Stimulated activated CD4-positive, alpha-beta T cell treated with anti-CD3 and anti-CD28 coated beads, Interleukin-15, amount 100 ng/mL, for 1 hour (primary cell): ENCODE measurements at regions not wholly inside any gene's neighbourhood (a gene's known extent, or its start where the extent isn't known, plus 50 kb on each side); places are given as distances from the start of the nearest gene placed in this dataset.

Source experiments
- DNase-seq, 2 donors: peaks; one replicate each; pipeline ENCODE4 v3.0.0-alpha.2; 2020; ENCODE audit warnings: low read depth in 1 of 2, low spot score in 1 of 2

DNA sequence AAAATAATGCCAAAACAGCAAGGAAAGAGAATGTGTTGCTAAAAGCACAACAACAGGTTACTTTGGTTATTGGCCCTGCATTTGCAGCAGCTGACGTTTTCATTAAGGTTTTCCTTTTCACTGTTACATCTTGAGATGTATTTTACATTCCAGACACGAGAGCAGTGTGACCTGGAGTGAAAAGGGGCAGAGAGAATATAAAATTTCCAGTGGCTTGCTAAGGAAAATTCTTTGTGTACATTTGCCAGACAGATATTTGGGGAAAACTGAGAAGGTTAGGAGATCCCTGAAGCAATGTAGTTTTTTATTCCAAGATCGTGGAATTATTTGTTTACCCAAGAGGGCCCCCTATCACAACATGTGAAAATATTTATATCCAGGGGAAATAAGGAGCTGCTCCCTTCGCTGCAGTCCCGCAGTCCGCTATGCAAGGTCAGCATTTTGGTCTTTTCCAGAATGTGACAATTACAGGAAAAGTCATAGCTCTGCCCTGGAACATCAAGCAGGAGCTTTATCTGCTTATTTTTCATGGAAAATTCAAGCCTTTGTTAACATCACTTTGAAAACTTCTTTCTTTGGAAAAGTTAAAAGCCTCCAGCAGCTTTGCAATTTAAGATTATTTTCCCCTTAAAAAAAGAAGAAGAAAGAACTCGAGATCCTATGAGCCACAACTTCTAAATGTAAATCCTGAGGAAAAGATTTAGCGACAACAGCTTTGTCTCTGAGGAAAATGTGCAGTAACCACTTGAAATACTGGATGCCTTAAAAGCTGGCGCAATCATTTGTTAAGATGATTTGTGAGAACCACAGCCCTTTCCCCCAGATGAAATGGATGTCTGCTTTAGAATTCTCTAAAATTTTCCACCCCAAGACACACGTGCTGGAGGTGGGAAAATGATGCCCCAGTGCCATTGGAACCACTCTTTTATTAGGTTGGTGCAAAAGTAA, 256.4 kb upstream of the TPM1 start:
- DNase-seq = no peak

DNA sequence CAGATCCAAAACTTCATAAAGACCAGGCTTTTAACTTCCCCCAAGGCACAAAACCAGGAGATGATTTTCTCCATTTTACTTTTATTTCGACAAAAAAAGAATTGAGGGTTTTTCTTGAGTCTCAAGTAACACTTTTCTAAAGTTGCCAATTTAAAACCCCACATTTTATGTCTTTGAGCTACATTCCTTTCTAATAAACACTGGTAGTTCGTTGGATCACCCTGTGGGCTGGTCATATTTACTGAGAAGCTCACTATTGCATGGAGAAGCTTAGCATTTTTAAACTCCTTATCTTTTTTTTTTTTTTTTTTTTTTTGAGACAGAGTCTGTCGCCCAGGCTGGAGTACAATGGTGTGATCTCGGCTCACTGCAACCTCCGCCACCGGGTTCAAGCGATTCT, 255.1 kb upstream of the TPM1 start:
- no peak for DNase-seq

DNA sequence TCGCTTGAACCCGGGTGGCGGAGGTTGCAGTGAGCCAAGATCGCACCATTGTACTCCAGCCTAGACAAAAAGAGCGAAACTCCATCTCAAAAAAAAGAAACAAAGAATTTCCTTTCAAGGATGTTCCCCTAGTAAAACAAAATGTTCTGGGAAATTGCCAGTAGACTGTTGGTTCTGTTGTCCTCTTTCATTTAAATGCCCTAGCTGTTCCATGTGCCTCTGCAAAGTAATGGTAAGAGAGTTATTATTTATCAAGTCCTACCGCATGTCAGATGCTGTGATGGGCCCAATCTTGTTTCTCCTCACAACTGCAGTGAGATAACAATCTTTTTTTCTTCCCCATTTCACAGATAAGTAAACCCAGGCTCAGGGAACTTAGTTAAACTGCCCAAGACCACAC, 254.3 kb upstream of the TPM1 start:
- DNase-seq = no peak

DNA sequence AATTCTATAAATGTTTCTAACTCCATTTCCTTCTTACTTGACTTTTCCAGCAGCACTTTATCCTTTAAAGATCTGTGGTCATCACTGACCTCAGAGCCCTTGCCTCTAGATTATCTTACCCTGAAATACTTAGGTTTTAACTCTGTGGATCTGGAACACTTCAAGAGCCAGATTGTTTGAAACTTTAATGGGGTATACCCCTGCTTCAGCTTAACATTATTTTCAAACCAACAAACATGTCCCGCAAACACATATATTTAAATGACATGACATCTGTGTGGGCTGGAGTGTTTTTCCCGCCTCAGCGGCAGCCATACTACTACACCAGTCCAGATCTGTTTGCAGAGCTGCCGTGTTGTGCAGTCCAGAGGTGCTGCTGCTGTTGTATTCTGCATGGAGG, 252.0 kb upstream of the TPM1 start:
- DNase-seq = no peak

DNA sequence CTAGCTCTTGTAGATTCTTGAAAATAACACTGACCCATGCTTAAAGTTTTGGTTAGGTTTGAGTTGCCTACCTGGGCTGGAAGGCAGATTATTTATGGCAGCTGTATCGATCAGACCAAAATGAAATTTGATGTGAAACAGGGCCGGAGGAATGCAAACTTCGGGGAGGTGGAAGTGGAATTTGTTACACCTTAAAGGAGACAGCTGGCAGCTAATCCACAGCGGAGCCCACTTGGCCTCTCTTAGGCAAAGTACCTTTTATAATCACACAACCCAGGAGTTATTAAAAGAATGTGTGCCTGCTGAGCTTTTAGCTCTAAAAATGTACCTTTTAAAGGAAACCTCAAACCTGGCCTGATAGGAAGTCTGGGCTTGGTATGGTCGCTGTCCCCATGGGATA, 250.9 kb upstream of the TPM1 start:
- DNase-seq = no peak

DNA sequence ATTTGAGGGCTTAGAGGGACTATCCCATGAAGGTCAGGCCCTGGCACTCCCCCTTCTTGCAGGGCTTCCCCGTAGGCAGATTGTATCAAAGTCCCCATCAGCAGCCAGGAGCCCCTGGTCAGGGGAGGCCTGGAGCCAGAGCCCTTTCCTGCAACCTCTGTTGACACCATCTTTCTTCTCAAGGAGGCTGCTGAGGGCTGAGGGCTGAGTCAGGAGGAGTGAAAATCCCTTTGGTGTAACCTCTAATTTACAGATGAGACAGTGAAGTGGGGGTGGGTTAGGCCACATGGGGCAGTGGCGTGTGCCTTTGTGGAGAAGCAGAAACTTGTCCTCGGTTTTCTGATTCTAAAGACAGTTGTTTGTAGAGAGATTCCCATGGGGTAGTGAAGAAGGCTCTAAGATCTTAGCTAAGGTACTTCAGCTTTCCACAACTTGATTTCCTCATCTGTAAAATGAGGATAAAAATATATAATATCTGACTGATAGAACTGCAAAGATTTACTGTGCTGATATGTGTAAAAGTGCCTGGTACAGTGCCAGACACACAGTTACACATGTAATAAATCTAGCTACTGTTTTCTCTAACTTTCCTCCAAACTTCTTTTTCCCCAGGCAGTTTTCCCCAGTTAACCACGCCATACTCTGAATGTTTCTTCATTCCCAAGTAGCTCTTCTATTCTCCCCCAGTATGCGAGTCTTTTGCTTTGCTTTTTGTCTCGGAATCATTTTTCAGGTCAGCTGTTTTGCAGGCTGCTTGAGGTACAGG, 249.4 kb upstream of the TPM1 start:
- no peak for DNase-seq

DNA sequence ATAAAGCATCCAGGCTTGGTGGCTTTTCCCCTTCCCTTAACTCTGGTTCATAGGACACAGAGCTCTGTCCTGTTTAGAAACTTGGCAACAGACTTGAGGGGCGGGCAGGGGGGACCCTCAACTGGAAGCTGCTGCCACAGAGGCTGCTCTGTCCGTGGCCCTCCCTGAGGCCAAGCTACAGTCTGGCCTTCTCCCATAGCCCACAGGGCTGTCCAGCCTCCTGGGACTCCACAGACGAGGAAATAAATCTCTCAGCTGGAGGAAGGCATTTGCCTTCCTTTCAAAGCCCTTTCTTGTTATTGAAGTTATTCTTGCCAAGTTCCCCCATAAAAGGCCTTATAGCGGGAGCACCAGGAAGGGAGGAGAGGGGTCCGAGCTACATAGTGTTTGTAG, 248.8 kb upstream of the TPM1 start:
- no peak for DNase-seq

DNA sequence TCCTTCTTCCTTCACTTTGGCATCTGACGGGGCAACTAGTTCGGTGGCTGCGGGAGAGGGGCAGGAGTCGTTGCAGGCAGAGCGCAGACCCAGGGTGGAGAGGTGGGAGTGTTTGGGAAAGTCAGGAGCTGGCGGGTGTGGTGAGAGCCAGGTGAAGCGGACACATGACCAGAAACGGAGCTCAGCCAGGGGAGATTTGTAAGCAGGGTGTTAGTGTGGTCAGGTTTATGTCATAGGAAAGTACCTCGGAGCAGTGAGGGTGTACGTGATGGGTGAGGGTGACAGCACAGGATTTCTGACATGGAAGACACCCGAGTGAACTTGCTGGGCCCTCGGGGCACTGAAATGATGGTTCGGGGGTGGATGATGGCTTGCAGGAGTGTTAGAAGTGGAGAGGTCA, 247.4 kb upstream of the TPM1 start:
- DNase-seq = no peak

DNA sequence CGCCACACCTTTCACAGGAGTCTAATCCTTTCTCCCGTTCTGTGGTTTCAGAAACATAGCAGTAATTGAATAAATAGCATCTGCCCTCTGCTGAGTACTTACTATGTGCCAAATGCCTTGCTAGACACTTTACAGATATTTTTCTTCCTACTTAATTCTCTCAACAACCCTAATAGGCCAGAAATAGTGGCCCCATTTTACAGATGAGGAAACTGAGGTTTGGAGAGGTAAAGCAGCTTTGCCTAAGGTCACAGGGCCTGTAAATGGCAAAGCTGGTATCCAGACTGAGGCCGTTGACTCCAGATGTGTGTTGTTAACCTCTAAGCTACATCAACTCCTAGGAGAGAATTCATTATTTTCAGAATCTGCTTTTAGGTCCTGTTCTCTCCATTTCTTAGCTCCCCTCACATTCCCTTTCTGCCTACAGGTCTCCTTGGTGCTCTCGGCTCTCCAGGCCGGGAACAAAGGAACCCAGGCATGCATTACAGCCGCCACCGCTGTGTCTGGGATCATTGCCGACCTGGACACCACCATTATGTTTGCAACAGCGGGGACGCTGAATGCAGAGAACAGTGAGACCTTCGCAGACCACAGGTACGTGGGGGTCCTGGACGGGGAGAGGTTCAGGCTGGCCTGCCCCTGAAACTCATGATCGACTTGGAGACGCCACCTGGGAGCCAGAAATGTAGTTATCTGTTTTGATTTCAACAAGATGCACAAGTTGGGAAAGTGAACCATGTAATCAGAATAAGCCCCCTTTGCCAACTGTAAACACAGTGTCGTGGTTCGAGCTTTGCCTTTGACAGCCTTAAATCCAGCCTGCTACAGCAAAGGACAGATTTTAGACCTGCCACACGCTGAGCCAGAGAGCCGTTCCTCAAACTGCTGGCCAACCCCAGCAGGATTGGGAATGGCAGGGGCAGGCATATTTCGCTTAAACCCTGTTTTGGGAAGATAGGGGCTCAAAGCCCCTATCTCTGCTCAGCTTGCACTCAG, 246.5 kb upstream of the TPM1 start:
- no peak for DNase-seq

DNA sequence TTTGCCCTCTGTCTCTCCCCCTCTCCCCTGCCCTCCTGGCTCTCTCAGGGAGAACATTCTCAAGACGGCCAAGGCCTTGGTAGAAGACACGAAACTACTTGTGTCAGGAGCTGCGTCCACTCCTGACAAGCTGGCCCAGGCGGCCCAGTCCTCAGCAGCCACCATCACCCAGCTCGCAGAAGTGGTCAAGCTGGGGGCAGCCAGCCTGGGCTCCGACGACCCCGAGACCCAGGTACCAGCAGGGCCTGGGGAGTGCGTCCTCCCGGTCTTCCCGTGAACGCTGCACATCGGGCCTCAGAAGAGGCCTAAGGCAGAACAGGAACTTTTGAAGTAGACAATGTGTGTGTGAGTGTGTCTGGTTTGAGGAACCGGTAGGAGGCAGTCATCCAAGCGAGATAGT, 245.4 kb upstream of the TPM1 start:
- no peak for DNase-seq

DNA sequence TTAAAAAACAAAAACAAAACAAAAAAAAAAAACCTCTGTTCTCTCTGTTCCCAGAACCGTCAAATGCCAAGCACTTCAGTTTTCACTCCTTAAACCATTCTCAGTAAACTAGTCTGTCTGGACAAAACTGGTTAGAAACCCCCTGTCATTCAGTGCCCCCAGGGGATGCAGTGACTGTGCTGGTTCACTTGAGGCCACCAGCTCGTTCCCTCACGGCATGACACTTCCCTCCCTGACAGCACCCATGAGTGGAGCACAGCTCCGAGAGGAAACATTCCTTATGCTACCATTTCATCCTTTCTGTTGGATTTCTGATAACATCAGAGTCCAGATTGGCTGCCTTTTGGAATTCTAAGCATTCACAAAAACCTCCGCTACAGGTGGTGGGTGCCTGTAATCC, 244.0 kb upstream of the TPM1 start:
- DNase-seq = no peak

DNA sequence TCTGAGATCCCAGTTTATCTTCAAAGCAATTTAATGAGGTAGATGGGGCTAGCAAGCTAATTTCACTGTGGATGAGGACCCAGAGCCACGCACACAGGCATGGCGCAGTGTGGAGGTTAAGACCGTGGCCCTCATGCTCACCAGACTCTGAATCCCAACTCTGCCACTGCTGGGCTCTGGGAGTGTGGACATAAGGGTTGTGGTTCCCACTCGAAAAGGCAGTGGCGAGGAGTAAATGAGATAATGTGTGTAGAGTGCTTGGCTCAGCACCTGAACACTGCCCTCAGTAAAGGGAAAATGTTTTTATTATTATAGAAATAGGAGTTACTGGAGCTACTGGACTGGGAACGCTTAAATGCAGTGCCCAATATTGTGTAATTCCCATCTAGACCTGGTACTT, 243.5 kb upstream of the TPM1 start:
- DNase-seq = no peak

DNA sequence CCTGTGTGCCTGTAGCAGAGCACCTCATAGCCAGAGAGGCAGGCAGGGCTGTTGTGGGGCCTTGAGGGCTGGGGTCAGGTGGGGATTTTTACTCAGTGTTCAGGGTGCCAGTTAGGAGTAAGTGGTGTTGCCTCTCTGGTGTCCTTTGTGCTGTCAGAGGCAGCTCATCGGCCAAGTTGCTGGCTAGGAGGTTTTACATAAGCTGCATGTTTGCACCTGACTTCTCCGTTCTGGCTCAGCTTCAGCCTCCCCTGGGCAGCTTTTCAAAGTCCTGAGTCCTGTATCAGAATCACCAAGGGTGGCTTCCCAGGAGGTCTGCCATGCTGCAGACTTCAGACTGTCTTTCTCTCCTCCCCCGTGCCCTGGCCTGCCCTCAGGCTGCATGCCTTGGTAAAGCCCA, 242.6 kb upstream of the TPM1 start:
- DNase-seq = no peak

DNA sequence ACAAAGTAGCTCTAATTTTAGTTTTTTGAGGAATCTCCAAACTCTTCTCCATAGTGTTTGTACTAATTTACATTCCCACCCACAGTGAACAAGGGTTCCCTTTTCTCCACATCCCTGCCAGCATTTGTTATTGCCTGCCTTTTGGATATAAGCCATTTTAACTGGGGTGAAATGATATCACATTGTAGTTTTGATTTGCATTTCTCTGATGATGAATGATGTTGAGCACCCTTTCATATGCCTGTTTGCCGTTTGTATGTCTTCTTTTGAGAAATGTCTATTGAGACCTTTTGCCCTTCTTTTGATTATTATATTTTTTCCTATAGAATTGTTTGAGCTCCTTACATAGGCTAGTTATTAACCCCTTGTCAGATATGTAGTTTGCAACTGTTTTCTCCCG, 239.9 kb upstream of the TPM1 start:
- no peak for DNase-seq

DNA sequence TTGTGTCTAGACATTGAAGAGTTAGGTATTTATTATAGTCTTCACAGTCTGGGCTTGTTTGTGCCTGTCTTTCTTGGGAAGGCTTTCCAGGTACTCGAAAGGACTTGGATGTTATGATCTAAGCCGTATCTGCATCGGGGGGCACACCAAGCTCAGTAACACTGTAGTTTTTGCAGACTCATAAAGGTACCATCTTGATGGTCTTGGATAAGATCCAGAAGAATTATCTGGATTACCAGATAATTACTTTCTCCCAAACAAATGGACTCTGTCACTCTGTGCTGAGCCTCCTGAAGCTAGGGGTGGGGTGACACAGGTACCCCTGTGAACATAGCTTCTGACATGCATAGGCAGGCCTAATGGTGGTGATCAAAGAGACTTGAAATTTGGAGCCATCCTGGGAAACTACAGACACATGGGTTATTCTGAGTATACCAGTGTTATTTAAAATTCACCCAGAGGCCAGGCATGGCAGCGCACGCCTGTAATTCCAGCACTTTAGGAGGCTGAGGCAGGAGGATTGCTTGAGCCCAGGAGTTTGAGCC, 238.6 kb upstream of the TPM1 start:
- no peak for DNase-seq

DNA sequence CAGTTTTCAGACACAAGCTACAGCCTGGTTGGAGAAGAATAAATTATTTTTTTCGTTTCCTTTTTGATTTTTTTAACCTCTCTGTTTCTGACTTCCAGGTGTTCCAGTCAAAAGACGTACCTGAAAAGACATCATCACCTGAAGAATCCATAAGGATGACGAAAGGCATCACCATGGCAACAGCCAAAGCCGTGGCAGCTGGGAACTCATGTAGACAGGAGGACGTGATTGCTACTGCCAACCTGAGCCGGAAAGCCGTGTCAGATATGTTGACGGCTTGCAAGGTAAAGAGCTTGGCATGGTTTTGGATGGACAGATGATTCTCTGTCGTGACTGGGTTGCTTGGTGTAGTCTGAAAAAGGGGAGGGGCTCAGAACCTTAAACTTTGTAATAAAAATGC, 237.0 kb upstream of the TPM1 start:
- DNase-seq = no peak

DNA sequence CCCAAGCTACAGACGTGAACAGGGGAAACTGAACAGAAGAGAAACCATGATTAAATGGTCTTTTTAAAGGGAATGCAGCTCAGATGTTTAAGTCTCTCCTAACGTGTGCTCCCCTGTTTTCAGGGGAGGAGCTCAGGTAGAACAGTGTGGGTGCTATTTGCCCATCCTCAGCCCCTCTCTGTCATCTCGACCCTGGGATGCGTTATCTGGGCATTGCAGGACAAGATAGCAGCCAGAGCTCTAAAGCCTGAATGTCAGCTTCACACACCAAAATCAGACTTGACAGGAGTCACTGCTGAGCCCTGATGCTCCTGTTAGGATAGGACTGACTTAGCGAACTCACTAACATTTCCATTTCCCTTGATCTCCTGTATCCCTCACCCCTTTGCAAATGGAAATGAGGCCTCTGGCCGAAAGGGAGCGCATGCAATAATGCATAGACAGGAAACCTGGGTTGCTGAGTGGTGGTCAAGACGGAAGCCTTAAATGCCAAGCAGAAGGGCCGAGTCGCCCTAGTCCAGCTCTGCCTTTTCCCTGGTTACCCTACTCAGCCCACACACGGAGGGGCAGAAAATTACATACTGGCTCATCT, 234.9 kb upstream of the TPM1 start:
- no peak for DNase-seq

DNA sequence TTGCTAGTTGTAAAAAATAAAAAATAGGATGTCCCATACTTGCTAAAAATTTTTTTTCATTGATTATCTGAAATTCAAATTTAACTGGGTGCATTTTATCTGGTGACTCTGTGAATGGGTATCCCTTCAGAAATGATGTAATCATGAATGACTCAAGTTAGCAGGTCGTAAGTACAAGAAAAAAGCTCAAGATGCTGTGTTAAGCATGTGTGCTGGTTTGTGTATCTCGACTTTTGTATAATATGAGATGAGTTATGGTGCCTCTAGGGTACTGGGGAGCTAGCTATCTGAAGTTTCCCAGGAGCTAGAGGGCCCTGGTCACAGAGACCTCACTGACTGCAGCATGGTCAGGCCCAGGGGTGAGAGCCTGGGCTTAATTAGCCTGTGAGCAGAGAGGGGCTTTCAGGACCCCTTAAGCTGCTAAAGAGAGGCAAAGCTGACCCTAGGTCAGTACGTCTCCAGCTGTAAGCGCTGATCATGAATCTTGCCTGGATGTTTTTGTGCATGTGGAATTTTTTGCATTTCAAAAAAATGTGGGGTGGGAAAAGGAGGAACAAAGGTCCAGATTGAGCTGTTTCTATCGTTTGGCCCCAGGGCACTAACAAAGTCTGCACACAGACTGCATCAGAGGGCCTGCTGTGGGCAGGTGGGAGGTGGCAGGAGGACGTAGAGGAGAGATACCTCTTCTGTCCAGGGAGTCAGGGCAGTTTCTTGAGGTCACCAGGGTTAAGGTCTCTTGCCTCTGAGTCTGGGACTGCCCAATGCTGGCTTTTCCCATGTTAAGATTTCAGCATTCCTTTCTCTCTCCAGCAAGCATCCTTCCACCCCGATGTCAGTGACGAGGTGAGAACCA, 233.2 kb upstream of the TPM1 start:
- no peak for DNase-seq

DNA sequence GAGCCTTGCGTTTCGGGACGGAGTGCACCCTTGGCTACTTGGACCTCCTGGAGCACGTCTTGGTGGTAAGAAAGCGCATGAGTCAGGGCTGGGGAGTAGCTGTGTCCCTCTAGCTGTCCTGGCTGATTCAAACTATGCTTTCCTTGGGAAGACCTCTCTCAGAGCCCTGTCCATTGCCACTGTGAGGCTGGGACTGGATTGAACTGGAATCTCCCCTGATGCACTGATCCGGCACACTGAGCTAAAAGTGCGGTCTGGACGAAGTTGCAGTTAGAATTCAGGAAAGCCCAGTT, 232.6 kb upstream of the TPM1 start:
- DNase-seq = no peak

DNA sequence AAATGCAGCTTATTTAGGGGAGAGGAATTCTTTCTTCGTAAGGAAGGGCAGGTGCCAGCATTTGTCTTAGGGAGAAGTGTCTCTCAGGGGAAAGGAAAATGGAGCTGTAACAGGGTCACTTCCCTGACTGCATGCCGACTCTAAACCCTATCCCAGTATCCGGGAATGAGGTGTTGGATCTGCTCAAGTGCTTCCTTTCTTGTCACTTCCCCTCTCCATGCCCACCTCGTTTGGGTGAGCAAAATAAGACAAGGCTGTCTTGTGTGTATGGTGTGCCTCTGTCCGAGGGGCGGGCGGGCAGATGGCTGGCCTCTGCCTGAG, 230.1 kb upstream of the TPM1 start:
- no peak for DNase-seq
